ENCODE measurements at regions not wholly inside any gene's neighbourhood (a gene's known extent, or its start where the extent isn't known, plus 50 kb on each side); places are given as distances from the start of the nearest gene placed in this dataset.

GRCh38 chr13:87311165-87311564 lies 360.0 kb upstream of the SLITRK5 start:
- TF ChIP-seq CTCF (IDR thresholded peaks at IDR 0.05) (no peak), EP300 (IDR thresholded peaks at IDR 0.05) (no peak), POLR2A (IDR thresholded peaks at IDR 0.05) (no peak), POLR2AphosphoS5 (IDR thresholded peaks at IDR 0.05) (no peak)

Measured in stomach (tissue), 4 donors.